ENCODE measurements at regions not wholly inside any gene's neighbourhood (a gene's known extent, or its start where the extent isn't known, plus 50 kb on each side); places are given as distances from the start of the nearest gene placed in this dataset.
"Not testable (repeated sequence)": the region's sequence is repeated elsewhere in the genome, so short reads cannot be mapped to it uniquely, and the experiment has no call there.

GRCh38 chr20:17822039-17822438, 122.3 kb downstream of the BANF2 start:
- Histone ChIP-seq H3K4me1 (peaks cover 4% of the 10 kb centered on the region), H3K27me3 (no peaks in the 10 kb centered on the region), H3K27ac (no peak overlapping the region), H3K9me3 (no peaks in the 10 kb centered on the region), H3K4me3 (no peak overlapping the region), H3K36me3 (no peaks in the 10 kb centered on the region)
- no peak for DNase-seq (ENCODE audit: low spot score in 2 of 2)
- WGBS: 69% methylated on average over 5 of the region's 5 CpGs
- TF ChIP-seq CTCF (IDR thresholded peaks at IDR 0.05): no peak
- no peak for TF ChIP-seq EP300 (IDR thresholded peaks at IDR 0.05)
- TF ChIP-seq POLR2A (IDR thresholded peaks at IDR 0.05): no peak
- no peak for TF ChIP-seq POLR2AphosphoS5 (IDR thresholded peaks at IDR 0.05)

GRCh38 chr20:17821606-17822005, 121.8 kb downstream of the BANF2 start:
- not testable (repeated sequence) for H3K36me3 ChIP-seq; H3K9me3 ChIP-seq; H3K4me1 ChIP-seq; H3K27me3 ChIP-seq; H3K27ac ChIP-seq; DNase-seq (ENCODE audit: low spot score in 2 of 2); H3K4me3 ChIP-seq
- 89% methylated on average over 3 of the region's 3 CpGs for WGBS

- no peaks in the 10 kb centered on the region for H3K36me3 ChIP-seq
- no peak for DNase-seq (ENCODE audit: low spot score in 2 of 2)
- no peak overlapping the region for H3K4me3 ChIP-seq
- H3K9me3 ChIP-seq: no peaks in the 10 kb centered on the region
- H3K4me1 ChIP-seq: no peaks in the 10 kb centered on the region
- TF ChIP-seq POLR2A (IDR thresholded peaks at IDR 0.05) (no peak), EP300 (IDR thresholded peaks at IDR 0.05) (no peak), POLR2AphosphoS5 (IDR thresholded peaks at IDR 0.05) (no peak), CTCF (IDR thresholded peaks at IDR 0.05) (no peak)
- no peaks in the 10 kb centered on the region for H3K27me3 ChIP-seq
- WGBS: 95% methylated on average over 2 of the region's 2 CpGs
- H3K27ac ChIP-seq: no peak overlapping the region
Observed at GRCh38 chr20:17819395-17820093, 119.8 kb downstream of the BANF2 start.

- H3K36me3 ChIP-seq: no peaks in the 10 kb centered on the region
- WGBS: 92% methylated on average over 6 of the region's 7 CpGs
- no peak for TF ChIP-seq POLR2A (IDR thresholded peaks at IDR 0.05)
- TF ChIP-seq POLR2AphosphoS5 (IDR thresholded peaks at IDR 0.05): no peak
- no peak for TF ChIP-seq EP300 (IDR thresholded peaks at IDR 0.05)
- no peak for TF ChIP-seq CTCF (IDR thresholded peaks at IDR 0.05)
- H3K4me3 ChIP-seq: no peak overlapping the region
- no peak for DNase-seq (ENCODE audit: low spot score in 2 of 2)
- H3K4me1 ChIP-seq: no peaks in the 10 kb centered on the region
- no peaks in the 10 kb centered on the region for H3K27me3 ChIP-seq
- no peaks in the 10 kb centered on the region for H3K9me3 ChIP-seq
- no peak overlapping the region for H3K27ac ChIP-seq
Observed at GRCh38 chr20:17818187-17818586, 118.4 kb downstream of the BANF2 start.

- WGBS: 85% methylated on average over 7 of the region's 13 CpGs
- DNase-seq (ENCODE audit: low spot score in 2 of 2): no peak
- Histone ChIP-seq H3K36me3 (no peaks in the 10 kb centered on the region), H3K4me1 (no peaks in the 10 kb centered on the region), H3K27ac (no peak overlapping the region), H3K4me3 (no peak overlapping the region), H3K27me3 (no peaks in the 10 kb centered on the region), H3K9me3 (no peaks in the 10 kb centered on the region)
- TF ChIP-seq CTCF (IDR thresholded peaks at IDR 0.05) (no peak), POLR2A (IDR thresholded peaks at IDR 0.05) (no peak), POLR2AphosphoS5 (IDR thresholded peaks at IDR 0.05) (no peak), EP300 (IDR thresholded peaks at IDR 0.05) (no peak)
Observed at GRCh38 chr20:17816804-17817587, 117.2 kb downstream of the BANF2 start.

Data from suprapubic skin (tissue), 4 donors.